ENCODE measurements at regions not wholly inside any gene's neighbourhood (a gene's known extent, or its start where the extent isn't known, plus 50 kb on each side); places are given as distances from the start of the nearest gene placed in this dataset.
A peak's percentile ranks its signal among the peaks of the same experiment; 100 is the strongest.
"Not testable (repeated sequence)": the region's sequence is repeated elsewhere in the genome, so short reads cannot be mapped to it uniquely, and the experiment has no call there.

DNA sequence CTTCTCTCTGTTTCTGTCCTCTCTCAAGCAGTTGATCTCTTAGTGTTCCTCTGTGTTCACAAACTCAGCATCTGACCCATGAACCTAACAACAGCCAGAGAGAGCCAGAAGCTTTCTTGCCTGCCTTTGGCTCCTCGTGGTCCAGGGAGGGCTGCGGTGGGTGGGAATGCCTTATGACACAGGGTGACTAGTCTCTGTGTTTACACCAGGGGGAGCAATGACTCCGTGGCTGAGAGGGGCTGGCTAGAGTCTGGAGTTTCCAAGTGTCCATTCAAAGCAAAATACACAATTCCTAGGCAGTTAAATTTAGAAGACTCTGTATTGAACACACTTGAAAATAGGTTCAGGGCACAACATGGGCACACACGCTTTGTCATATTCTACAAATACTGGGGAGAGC, 370.0 kb upstream of the FRG2C start:
- TF ChIP-seq, protein P1, sequence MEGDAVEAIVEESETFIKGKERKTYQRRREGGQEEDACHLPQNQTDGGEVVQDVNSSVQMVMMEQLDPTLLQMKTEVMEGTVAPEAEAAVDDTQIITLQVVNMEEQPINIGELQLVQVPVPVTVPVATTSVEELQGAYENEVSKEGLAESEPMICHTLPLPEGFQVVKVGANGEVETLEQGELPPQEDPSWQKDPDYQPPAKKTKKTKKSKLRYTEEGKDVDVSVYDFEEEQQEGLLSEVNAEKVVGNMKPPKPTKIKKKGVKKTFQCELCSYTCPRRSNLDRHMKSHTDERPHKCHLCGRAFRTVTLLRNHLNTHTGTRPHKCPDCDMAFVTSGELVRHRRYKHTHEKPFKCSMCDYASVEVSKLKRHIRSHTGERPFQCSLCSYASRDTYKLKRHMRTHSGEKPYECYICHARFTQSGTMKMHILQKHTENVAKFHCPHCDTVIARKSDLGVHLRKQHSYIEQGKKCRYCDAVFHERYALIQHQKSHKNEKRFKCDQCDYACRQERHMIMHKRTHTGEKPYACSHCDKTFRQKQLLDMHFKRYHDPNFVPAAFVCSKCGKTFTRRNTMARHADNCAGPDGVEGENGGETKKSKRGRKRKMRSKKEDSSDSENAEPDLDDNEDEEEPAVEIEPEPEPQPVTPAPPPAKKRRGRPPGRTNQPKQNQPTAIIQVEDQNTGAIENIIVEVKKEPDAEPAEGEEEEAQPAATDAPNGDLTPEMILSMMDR (conservative IDR thresholded peaks at IDR 0.05; ENCODE audit: low read depth, low read length), result peak; percentile 70
- no peak overlapping the region for H3K4me3 ChIP-seq (ENCODE audit: low read depth, low read length)
- peak; percentile 36 for DNase-seq (ENCODE audit: low read depth)

DNA sequence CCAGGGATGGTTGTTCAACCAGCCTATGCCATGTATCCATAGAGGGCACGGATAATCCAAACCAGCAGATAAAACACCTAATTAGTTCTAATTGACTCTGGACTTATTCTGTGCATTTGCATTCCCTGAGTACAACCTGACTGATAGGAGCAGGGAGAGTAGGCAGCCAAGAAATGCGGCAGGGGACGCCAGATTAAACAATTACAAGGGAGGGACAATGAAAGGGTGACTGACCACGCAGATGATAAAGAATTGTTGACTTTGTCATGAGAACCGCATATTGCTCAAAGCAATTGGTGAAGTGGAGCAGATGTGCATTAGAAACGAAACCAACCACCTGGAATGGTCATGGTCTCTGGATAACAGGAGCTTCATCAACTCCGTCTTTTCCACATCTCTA, 369.1 kb upstream of the FRG2C start:
- TF ChIP-seq, protein P1 (conservative IDR thresholded peaks at IDR 0.05; ENCODE audit: low read depth, low read length), result no peak
- no peak overlapping the region for H3K4me3 ChIP-seq (ENCODE audit: low read depth, low read length)
- no peak for DNase-seq (ENCODE audit: low read depth)

- H3K4me3 ChIP-seq (ENCODE audit: low read depth, low read length), result no peak overlapping the region
- DNase-seq (ENCODE audit: low read depth), result no peak
- TF ChIP-seq, protein P1 (conservative IDR thresholded peaks at IDR 0.05; ENCODE audit: low read depth, low read length), result no peak
Observed at GRCh38 chr3:75296858-75297257, 367.3 kb upstream of the FRG2C start.

GRCh38 chr3:75300606-75301005, 363.5 kb upstream of the FRG2C start:
- no peak for DNase-seq (ENCODE audit: low read depth)
- TF ChIP-seq, protein P1 (conservative IDR thresholded peaks at IDR 0.05; ENCODE audit: low read depth, low read length), result no peak
- no peak overlapping the region for H3K4me3 ChIP-seq (ENCODE audit: low read depth, low read length)

GRCh38 chr3:75301050-75301449, 363.1 kb upstream of the FRG2C start:
- not testable (repeated sequence) for H3K4me3 ChIP-seq (ENCODE audit: low read depth, low read length); DNase-seq (ENCODE audit: low read depth)

DNA sequence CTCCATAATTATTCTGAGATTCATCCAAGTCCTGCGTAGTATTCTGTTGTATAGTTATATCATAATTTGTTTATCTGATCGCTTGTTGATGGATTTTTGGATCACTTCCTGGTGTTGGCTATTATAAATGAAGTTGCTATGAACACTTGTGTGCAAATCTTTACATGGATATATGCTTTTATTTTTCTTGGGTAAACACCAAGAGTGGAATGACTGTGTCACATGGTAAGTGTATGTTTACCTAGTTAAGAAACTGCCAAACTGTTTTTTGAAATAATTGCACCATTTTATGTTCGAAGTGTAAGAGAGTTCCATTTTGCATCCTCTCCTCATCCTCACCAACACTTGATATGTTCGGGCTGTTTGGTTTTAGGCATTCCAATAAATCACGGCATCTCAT, 360.4 kb upstream of the FRG2C start:
- TF ChIP-seq, protein P1 (conservative IDR thresholded peaks at IDR 0.05; ENCODE audit: low read depth, low read length), result no peak
- H3K4me3 ChIP-seq (ENCODE audit: low read depth, low read length), result no peak overlapping the region

DNA sequence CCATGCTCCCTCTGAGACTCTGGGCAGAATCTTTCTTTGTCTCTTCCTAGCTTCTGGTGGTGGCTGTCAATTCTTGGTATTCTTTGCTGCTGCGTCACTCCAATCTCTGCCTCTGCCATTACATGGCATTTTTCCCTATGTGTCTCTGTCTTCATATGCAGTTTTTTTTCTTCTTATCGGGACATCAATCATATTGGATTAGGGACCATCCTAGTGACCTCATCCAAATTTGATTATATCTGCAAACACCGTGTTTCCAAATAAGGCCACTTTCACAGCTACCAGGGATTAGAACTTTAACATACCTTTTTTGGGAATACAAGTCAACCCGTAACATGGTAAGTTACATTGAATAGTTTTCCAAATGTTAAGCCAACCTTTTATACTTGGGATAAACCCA, 358.2 kb upstream of the FRG2C start:
- no peak overlapping the region for H3K4me3 ChIP-seq (ENCODE audit: low read depth, low read length)
- no peak for DNase-seq (ENCODE audit: low read depth)
- TF ChIP-seq, protein P1 (conservative IDR thresholded peaks at IDR 0.05; ENCODE audit: low read depth, low read length), result no peak

More for the DNA sequence above, 360.4 kb upstream of the FRG2C start:
- DNase-seq (ENCODE audit: low read depth), result no peak

DNA sequence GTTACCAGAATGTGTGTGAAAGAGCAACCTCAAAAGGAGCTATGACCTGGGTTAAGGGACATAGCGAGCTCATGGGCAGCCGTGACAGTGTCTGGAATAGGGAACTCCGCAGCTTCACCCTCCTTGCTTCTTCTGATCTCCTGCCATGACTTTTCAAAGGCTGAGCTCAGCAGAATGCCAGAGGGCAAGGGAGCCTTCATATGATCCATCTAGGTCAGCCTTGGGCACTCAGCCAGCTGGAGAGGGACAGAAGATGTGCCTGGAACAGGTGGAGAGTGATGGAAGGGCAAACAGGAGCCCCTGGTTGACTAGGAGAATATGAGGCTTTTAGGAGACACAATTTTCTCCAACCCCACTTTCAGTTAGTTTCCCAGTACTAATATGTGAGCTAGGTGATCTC, 352.8 kb upstream of the FRG2C start:
- not testable (repeated sequence) for H3K4me3 ChIP-seq (ENCODE audit: low read depth, low read length); DNase-seq (ENCODE audit: low read depth)

DNA sequence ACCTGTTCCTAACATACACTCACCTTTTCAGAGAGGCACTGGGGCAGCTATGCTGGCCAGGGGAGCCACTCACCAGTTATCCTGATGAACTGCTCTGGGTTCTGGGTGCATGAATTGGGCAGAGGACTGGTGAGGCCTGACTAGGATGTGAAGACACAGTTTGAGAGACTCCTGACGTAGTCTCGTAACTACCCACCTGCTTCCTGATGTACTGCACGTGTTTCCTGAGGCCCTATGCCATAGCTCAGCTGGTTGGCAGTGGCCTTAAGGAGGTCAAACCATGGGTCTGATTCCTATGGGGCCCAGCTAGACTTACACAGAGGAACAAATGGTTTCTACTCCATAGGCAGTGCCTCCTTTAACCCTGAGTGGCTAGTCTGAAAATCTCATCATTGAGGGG, 351.7 kb upstream of the FRG2C start:
- H3K4me3 ChIP-seq (ENCODE audit: low read depth, low read length); DNase-seq (ENCODE audit: low read depth): not testable (repeated sequence)

DNA sequence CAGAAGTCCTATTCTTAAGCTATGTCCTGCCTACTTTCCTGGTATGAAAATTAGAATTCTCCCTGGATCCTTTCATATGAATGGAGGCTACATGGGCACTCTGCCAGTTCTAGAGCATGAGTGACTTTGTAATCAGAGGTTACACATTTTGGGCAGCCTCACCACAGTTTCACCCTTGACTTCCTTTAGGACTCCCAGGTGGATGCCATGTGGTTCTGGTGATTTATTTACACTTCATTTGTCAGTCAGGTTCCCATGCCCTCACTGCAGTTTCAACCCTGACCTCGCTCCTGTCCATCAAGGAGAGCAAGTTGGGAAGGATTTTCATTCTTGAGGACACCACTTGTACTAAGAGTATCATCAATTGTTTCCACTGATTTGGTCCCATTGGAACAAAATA, 344.4 kb upstream of the FRG2C start:
- not testable (repeated sequence) for DNase-seq (ENCODE audit: low read depth); H3K4me3 ChIP-seq (ENCODE audit: low read depth, low read length)
